IMR-90 (cell line): ENCODE measurements at regions not wholly inside any gene's neighbourhood (a gene's known extent, or its start where the extent isn't known, plus 50 kb on each side); places are given as distances from the start of the nearest gene placed in this dataset.

Experiments
- ATAC-seq: fragments of 200-7000 bp; cut with Tn5 transposase; 2 replicates; pipeline ENCODE4 v1.9.1; 2020; ENCODE audit warnings: low read depth, mild to moderate bottlenecking, moderate library complexity
- BruUV-seq: library from RNA; stranded (reverse); fragments of 400-500 nt; replicated peaks from 2 replicates; lab custom pipeline; 2021; lab: Mats Ljungman, UMichigan
- CTCF ChIA-PET: fragments of 300-600 bp; formaldehyde crosslinking; extraction: SDS; loops from one replicate; lab custom pipeline; 2021; ENCODE audit warnings: antibody characterized with exemption; lab: Yijun Ruan, JAX
- POLR2A ChIA-PET: fragments of 300-600 bp; sonication (Branson Sonifier 250); formaldehyde crosslinking; loops from one replicate; lab custom pipeline; 2022; ENCODE audit warnings: antibody characterized with exemption; ENCODE audit not compliant: unreplicated experiment; lab: Charles Lee
- DNase-seq: peaks from one replicate; pipeline ENCODE4 v3.0.0; 2013
- H2AFZ ChIP-seq: replicated peaks from 2 replicates; pipeline ENCODE3; 2013; ENCODE audit warnings: low read length, mild to moderate bottlenecking; ENCODE audit not compliant: poor library complexity
- H2AK5ac ChIP-seq: 2 replicates; pipeline ENCODE4 v1.6.1; 2013; ENCODE audit warnings: low read depth, low read length, inconsistent platforms
- H2AK9ac ChIP-seq: replicated peaks from 2 replicates; pipeline ENCODE3; 2013; ENCODE audit warnings: mild to moderate bottlenecking, low read depth, low read length, moderate library complexity; ENCODE audit not compliant: poor library complexity
- H2BK120ac ChIP-seq: 2 replicates; pipeline ENCODE4 v1.6.1; 2013; ENCODE audit warnings: low read depth, low read length, inconsistent platforms
- H2BK15ac ChIP-seq: 3 replicates; pipeline ENCODE4 v1.6.1; 2013; ENCODE audit warnings: low read depth, low read length, inconsistent platforms
- H2BK20ac ChIP-seq: 2 replicates; pipeline ENCODE4 v1.6.1; 2013; ENCODE audit warnings: low read depth, mild to moderate bottlenecking, inconsistent platforms, low read length, moderate library complexity
- H2BK5ac ChIP-seq: 2 replicates; pipeline ENCODE4 v1.6.1; 2013; ENCODE audit warnings: mild to moderate bottlenecking, low read depth, low read length, inconsistent platforms; ENCODE audit not compliant: poor library complexity, severe bottlenecking
- H3K14ac ChIP-seq: replicated peaks from 2 replicates; pipeline ENCODE4 v1.6.1; 2013; ENCODE audit warnings: low read depth, low read length, inconsistent platforms
- H3K18ac ChIP-seq: 2 replicates; pipeline ENCODE4 v1.6.1; 2013; ENCODE audit warnings: low read depth, low read length, control low read depth
- H3K23ac ChIP-seq: 2 replicates; pipeline ENCODE4 v1.6.1; 2013; ENCODE audit warnings: low read depth, low read length, inconsistent platforms
- H3K27ac ChIP-seq: 2 replicates; pipeline ENCODE4 v1.5.1; 2013; ENCODE audit warnings: mild to moderate bottlenecking, control low read depth, low read length; ENCODE audit not compliant: insufficient read depth
- H3K27me3 ChIP-seq: 2 replicates; pipeline ENCODE4 v1.6.1; 2013; ENCODE audit warnings: low read length; ENCODE audit not compliant: control insufficient read depth, insufficient read depth
- H3K36me3 ChIP-seq: 2 replicates; pipeline ENCODE4 v1.6.1; 2013; ENCODE audit warnings: low read length, mixed read lengths; ENCODE audit not compliant: control insufficient read depth, insufficient read depth
- H3K4ac ChIP-seq: 2 replicates; pipeline ENCODE4 v1.6.1; 2013; ENCODE audit warnings: low read depth, low read length, inconsistent platforms
- H3K4me1 ChIP-seq: 2 replicates; pipeline ENCODE4 v1.6.1; 2013; ENCODE audit warnings: low read length, mixed read lengths; ENCODE audit not compliant: control insufficient read depth, insufficient read depth
- H3K4me2 ChIP-seq: 2 replicates; pipeline ENCODE4 v1.6.1; 2013; ENCODE audit warnings: low read depth, mild to moderate bottlenecking, control low read depth, low read length, moderate library complexity
- H3K4me3 ChIP-seq: 2 replicates; pipeline ENCODE4 v1.5.1; 2013; ENCODE audit warnings: low read depth, mild to moderate bottlenecking, control low read depth, low read length, moderate library complexity; ENCODE audit not compliant: insufficient read depth
- H3K56ac ChIP-seq: 2 replicates; pipeline ENCODE4 v1.6.1; 2013; ENCODE audit warnings: low read length, inconsistent platforms; ENCODE audit not compliant: insufficient read depth; ENCODE audit errors: extremely low read depth
- H3K79me1 ChIP-seq, 2 experiments: 2 replicates each; pipeline ENCODE4 v1.6.1; 2013; ENCODE audit warnings: low read length in 2 of 2, inconsistent platforms in 1 of 2, low read depth in 1 of 2
- H3K9ac ChIP-seq: 2 replicates; pipeline ENCODE4 v1.6.1; 2013; ENCODE audit warnings: low read depth, low read length, control low read depth
- H3K9me1 ChIP-seq: 2 replicates; pipeline ENCODE4 v1.6.1; 2013; ENCODE audit warnings: low read length, inconsistent platforms; ENCODE audit not compliant: insufficient read depth
- H3K9me3 ChIP-seq: 2 replicates; pipeline ENCODE4 v1.6.1; 2013; ENCODE audit warnings: low read length; ENCODE audit not compliant: control insufficient read depth, insufficient read depth
- H4K20me1 ChIP-seq: 2 replicates; pipeline ENCODE4 v1.6.1; 2013; ENCODE audit warnings: low read length, inconsistent platforms; ENCODE audit not compliant: insufficient read depth
- H4K5ac ChIP-seq: 2 replicates; pipeline ENCODE4 v1.6.1; 2013; ENCODE audit warnings: mild to moderate bottlenecking, low read depth, low read length, control low read depth
- H4K8ac ChIP-seq, 2 experiments: 2 replicates each; pipeline ENCODE4 v1.6.1; 2013; ENCODE audit warnings: low read depth in 2 of 2, low read length in 2 of 2, control low read depth in 1 of 2, inconsistent platforms in 1 of 2
- H4K91ac ChIP-seq: 2 replicates; pipeline ENCODE4 v1.6.1; 2013; ENCODE audit warnings: low read depth, low read length, inconsistent platforms; ENCODE audit not compliant: insufficient read depth
- BHLHE40 ChIP-seq: fragments of 150-350 bp; IDR thresholded peaks from 2 replicates; pipeline ENCODE4 v1.6.1; 2016; ENCODE audit warnings: mild to moderate bottlenecking, low read depth, low read length
- CEBPB ChIP-seq: IDR thresholded peaks from 2 replicates; pipeline ENCODE4 v1.6.1; 2012; ENCODE audit warnings: low read depth, low read length, improper control_type of control experiment
- CHD1 ChIP-seq: IDR thresholded peaks from 2 replicates; pipeline ENCODE4 v1.6.1; 2012; ENCODE audit warnings: low read depth, low read length, improper control_type of control experiment
- FOS ChIP-seq: fragments of 150-350 bp; IDR thresholded peaks from 2 replicates; pipeline ENCODE4 v1.6.1; 2016; ENCODE audit warnings: low read depth, low read length
- MAFK ChIP-seq: IDR thresholded peaks from 2 replicates; pipeline ENCODE4 v1.6.1; 2012; ENCODE audit warnings: low read depth, low read length, improper control_type of control experiment
- MAZ ChIP-seq: IDR thresholded peaks from 2 replicates; pipeline ENCODE4 v1.6.1; 2012; ENCODE audit warnings: low read depth, mild to moderate bottlenecking, low read length, improper control_type of control experiment, moderate library complexity, borderline replicate concordance
- NFE2L2 ChIP-seq: fragments of 150-350 bp; IDR thresholded peaks from 2 replicates; pipeline ENCODE4 v1.6.1; 2016; ENCODE audit warnings: low read depth, mild to moderate bottlenecking, low read length
- POLR2A ChIP-seq: IDR thresholded peaks from 2 replicates; pipeline ENCODE4 v1.6.1; 2012; ENCODE audit warnings: mild to moderate bottlenecking, low read depth, low read length
- RAD21 ChIP-seq: IDR thresholded peaks from 2 replicates; pipeline ENCODE4 v1.6.1; 2012; ENCODE audit warnings: low read length, improper control_type of control experiment
- RFX5 ChIP-seq: IDR thresholded peaks from 2 replicates; pipeline ENCODE4 v1.8.0; 2012; ENCODE audit warnings: low read depth, mild to moderate bottlenecking, low read length, moderate library complexity
- SMC3 ChIP-seq: fragments of 150-350 bp; IDR thresholded peaks from 2 replicates; pipeline ENCODE4 v1.6.1; 2016; ENCODE audit warnings: low read depth, mild to moderate bottlenecking, antibody characterized with exemption, low read length, moderate library complexity
- WGBS, 2 experiments: methylation state at CpG; one replicate each; pipeline versions ENCODE4 v1.1.5 to v1.1.7; 2013; ENCODE audit warnings: missing lambda C conversion rate in 2 of 2; ENCODE audit not compliant: insufficient read length in 1 of 2; ENCODE audit errors: extremely low coverage in 2 of 2; 5-methylcytosine and 5-hydroxymethylcytosine counted together
- dilution Hi-C: fragments of 300-500 bp; cut with HindIII; formaldehyde crosslinking; loops from one replicate; pipeline ENCODE4 v1.14.3; 2018; ENCODE audit warnings: low sequenced_read_pairs; ENCODE audit not compliant: unreplicated experiment
- in situ Hi-C: fragments of 300-500 bp; cut with MboI; formaldehyde crosslinking; loops from 3 replicates; pipeline ENCODE4 v1.14.3; 2019; ENCODE audit warnings: low sequenced_read_pairs, inconsistent platforms, mixed read lengths
- intact Hi-C: fragments of 100-400 bp; cut with micrococcal nuclease; formaldehyde crosslinking; loops from 2 replicates; pipeline ENCODE4 v1.10.0; 2022
- TF ChIP-seq, protein P1 (sequence below): fragments of 150-350 bp; IDR thresholded peaks from 2 replicates; pipeline ENCODE4 v1.6.1; 2016; ENCODE audit warnings: low read depth, mild to moderate bottlenecking, low read length, moderate library complexity, borderline replicate concordance
- TF ChIP-seq, protein P2 (sequence below): conservative IDR thresholded peaks from 2 replicates; pipeline ENCODE4 v1.5.1; 2012; ENCODE audit warnings: mild to moderate bottlenecking, low read depth, low read length, improper control_type of control experiment
- TF ChIP-seq, protein P3 (sequence below): fragments of 150-350 bp; IDR thresholded peaks from 2 replicates; pipeline ENCODE4 v1.6.1; 2017; ENCODE audit warnings: mild to moderate bottlenecking, antibody characterized with exemption, low read length, low read depth

DNA sequence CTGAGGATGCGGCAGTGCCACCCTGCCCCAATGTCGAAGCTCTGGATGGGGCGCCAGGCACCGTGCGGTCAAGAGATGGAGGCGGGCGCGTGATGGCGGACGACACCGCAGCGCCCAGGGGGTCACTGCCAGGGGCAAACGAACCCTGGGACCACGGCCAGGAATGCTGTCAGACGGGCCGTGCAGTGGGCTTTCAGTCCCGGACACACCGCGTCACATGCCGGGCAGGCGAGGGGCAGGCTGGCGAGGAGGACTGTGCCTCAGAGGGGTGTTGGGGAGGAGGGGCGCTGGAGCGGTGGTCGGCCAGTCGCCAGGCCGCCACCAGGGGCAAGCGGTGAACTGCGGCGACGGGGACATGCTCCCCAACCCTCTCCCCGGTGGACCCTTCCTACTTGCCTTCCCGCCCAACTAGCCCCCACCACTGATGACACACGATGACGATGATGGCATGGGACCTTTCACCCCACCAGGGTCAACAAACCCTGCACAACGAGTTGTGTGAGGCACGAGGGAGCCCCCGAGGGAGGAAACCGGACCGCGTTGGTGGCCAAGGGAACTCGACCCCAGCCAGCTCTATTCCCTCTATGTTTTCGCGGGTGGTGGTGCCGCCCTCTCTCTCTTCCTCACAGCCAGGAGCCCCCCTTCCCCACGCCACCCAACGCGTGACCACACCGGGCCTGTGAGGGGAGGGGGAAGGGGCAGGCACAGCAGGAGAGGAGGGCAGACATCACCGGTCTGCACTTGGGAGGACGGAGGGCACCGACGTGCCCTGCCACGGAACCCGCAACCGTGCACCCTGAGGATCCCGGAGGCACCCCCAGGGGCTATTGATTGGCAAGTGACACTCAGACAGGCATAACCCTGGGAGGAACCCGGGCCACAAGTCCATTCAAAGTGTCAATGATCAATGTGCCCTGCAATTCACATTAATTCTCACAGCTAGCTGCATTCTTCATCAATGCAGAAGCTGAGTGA is 1960.9 kb upstream of the DEFB115 start:
- Histone ChIP-seq H2BK120ac (no peak overlapping the region), H4K91ac (no peak overlapping the region), H3K27ac (no peak overlapping the region), H3K4me1 (no peaks in the 10 kb centered on the region), H3K36me3 (no peaks in the 10 kb centered on the region), H2BK15ac (no peak overlapping the region), H3K9ac (no peak overlapping the region), H3K4ac (no peak overlapping the region), H3K79me1 (no peaks in the 10 kb centered on the region), H3K23ac (no peak overlapping the region), H3K14ac (no peak overlapping the region), H2AK9ac (no peak overlapping the region), H3K9me3 (peaks cover 41% of the 10 kb centered on the region), H3K18ac (no peak overlapping the region), H4K8ac (no peak overlapping the region), H3K56ac (no peak overlapping the region), H3K4me2 (no peak overlapping the region), H2BK20ac (no peak overlapping the region), H4K5ac (no peak overlapping the region), H3K27me3 (no peaks in the 10 kb centered on the region), H2AFZ (no peak overlapping the region), H4K20me1 (no peaks in the 10 kb centered on the region), H2BK5ac (no peak overlapping the region), H3K9me1 (no peaks in the 10 kb centered on the region), H2AK5ac (no peak overlapping the region), H3K4me3 (no peak overlapping the region)
- intact Hi-C loops (no loop called here), dilution Hi-C loops (no loop called here), in situ Hi-C loops (no loop called here)
- DNase-seq (no peak), ATAC-seq (no peak)
- no TSS peak for BruUV-seq
- TF ChIP-seq, protein P1, sequence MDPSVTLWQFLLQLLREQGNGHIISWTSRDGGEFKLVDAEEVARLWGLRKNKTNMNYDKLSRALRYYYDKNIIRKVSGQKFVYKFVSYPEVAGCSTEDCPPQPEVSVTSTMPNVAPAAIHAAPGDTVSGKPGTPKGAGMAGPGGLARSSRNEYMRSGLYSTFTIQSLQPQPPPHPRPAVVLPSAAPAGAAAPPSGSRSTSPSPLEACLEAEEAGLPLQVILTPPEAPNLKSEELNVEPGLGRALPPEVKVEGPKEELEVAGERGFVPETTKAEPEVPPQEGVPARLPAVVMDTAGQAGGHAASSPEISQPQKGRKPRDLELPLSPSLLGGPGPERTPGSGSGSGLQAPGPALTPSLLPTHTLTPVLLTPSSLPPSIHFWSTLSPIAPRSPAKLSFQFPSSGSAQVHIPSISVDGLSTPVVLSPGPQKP = no peak
- TF ChIP-seq, protein P2, sequence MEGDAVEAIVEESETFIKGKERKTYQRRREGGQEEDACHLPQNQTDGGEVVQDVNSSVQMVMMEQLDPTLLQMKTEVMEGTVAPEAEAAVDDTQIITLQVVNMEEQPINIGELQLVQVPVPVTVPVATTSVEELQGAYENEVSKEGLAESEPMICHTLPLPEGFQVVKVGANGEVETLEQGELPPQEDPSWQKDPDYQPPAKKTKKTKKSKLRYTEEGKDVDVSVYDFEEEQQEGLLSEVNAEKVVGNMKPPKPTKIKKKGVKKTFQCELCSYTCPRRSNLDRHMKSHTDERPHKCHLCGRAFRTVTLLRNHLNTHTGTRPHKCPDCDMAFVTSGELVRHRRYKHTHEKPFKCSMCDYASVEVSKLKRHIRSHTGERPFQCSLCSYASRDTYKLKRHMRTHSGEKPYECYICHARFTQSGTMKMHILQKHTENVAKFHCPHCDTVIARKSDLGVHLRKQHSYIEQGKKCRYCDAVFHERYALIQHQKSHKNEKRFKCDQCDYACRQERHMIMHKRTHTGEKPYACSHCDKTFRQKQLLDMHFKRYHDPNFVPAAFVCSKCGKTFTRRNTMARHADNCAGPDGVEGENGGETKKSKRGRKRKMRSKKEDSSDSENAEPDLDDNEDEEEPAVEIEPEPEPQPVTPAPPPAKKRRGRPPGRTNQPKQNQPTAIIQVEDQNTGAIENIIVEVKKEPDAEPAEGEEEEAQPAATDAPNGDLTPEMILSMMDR = no peak
- TF ChIP-seq POLR2A = no peak
- TF ChIP-seq MAZ = no peak
- TF ChIP-seq, protein P3, sequence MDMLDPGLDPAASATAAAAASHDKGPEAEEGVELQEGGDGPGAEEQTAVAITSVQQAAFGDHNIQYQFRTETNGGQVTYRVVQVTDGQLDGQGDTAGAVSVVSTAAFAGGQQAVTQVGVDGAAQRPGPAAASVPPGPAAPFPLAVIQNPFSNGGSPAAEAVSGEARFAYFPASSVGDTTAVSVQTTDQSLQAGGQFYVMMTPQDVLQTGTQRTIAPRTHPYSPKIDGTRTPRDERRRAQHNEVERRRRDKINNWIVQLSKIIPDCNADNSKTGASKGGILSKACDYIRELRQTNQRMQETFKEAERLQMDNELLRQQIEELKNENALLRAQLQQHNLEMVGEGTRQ = no peak
- TF ChIP-seq RFX5 = no peak
- no peak for TF ChIP-seq RAD21
- no peak for TF ChIP-seq MAFK
- no peak for TF ChIP-seq CHD1
- TF ChIP-seq CEBPB = no peak
- TF ChIP-seq FOS = no peak
- TF ChIP-seq SMC3 = no peak
- no peak for TF ChIP-seq NFE2L2
- no peak for TF ChIP-seq BHLHE40
- ChIA-PET POLR2A (no interaction called here), CTCF (no interaction called here)
- WGBS, 2 experiments = 84% methylated on average over 9 of the region's 58 CpGs; no CpG with 5 or more reads in 1 of the 2 experiments
